Fibroblast of mammary gland (primary cell): ENCODE measurements at regions not wholly inside any gene's neighbourhood (a gene's known extent, or its start where the extent isn't known, plus 50 kb on each side); places are given as distances from the start of the nearest gene placed in this dataset.

Experiments
- DNase-seq: peaks from one replicate; pipeline ENCODE4 v3.0.0-alpha.2; 2010; ENCODE audit warnings: low read depth
- H3K4me3 ChIP-seq: 2 replicates; pipeline ENCODE4 v1.5.1; 2011; ENCODE audit warnings: low read depth, mild to moderate bottlenecking, low read length, moderate library complexity; ENCODE audit not compliant: control insufficient read depth
- CTCF ChIP-seq: conservative IDR thresholded peaks from 2 replicates; pipeline ENCODE4 v1.5.1; 2011; ENCODE audit warnings: low read depth, low read length, inconsistent platforms; ENCODE audit not compliant: control insufficient read depth, insufficient read depth

GRCh38 chr10:31650010-31650409, 278.6 kb downstream of the ARHGAP12 start:
- peak; percentile 94 for DNase-seq
- H3K4me3 ChIP-seq = no peak overlapping the region

GRCh38 chr10:31648966-31649365, 279.7 kb downstream of the ARHGAP12 start:
- H3K4me3 ChIP-seq = no peak overlapping the region
- no peak for TF ChIP-seq CTCF
- DNase-seq = no peak

More at GRCh38 chr10:31650010-31650409, 278.6 kb downstream of the ARHGAP12 start:
- TF ChIP-seq CTCF = no peak

- no peak for DNase-seq
- H3K4me3 ChIP-seq = no peak overlapping the region
- TF ChIP-seq CTCF = no peak
These were observed 280.8 kb downstream of the ARHGAP12 start for GRCh38 chr10:31647861-31648260.

GRCh38 chr10:31646519-31646918, 282.1 kb downstream of the ARHGAP12 start:
- DNase-seq = peak; percentile 55
- no peak overlapping the region for H3K4me3 ChIP-seq
- TF ChIP-seq CTCF = no peak

GRCh38 chr10:31645786-31646185, 282.8 kb downstream of the ARHGAP12 start:
- TF ChIP-seq CTCF = no peak
- DNase-seq = peak; percentile 72
- no peak overlapping the region for H3K4me3 ChIP-seq

- peak; percentile 77 for DNase-seq
These were observed 283.5 kb downstream of the ARHGAP12 start for GRCh38 chr10:31644931-31645633.

More at GRCh38 chr10:31644931-31645633, 283.5 kb downstream of the ARHGAP12 start:
- TF ChIP-seq CTCF = no peak
- H3K4me3 ChIP-seq = no peak overlapping the region
